Smooth muscle cell (in vitro differentiated cells): ENCODE measurements at regions not wholly inside any gene's neighbourhood (a gene's known extent, or its start where the extent isn't known, plus 50 kb on each side); places are given as distances from the start of the nearest gene placed in this dataset.

Experiments
- DNase-seq: peaks from one replicate; lab custom pipeline; 2025; ENCODE audit not compliant: unreplicated experiment; lab: John Stamatoyannopoulos, UW
- H2AFZ ChIP-seq: fragments of 200-600 bp; sonication (generic); 2 replicates; pipeline ENCODE4 v1.6.0; 2016; ENCODE audit warnings: antibody characterized with exemption, low read depth, mild to moderate bottlenecking
- H3F3A ChIP-seq: fragments of 200-600 bp; sonication (generic); 2 replicates; pipeline ENCODE4 v1.6.0; 2017; ENCODE audit warnings: antibody characterized with exemption, low read depth
- H3K27ac ChIP-seq: fragments of 200-600 bp; sonication (generic); 2 replicates; pipeline ENCODE4 v1.5.1; 2016; ENCODE audit warnings: low read depth, mild to moderate bottlenecking
- H3K27me3 ChIP-seq: fragments of 200-600 bp; sonication (generic); 2 replicates; pipeline ENCODE4 v1.6.1; 2016; ENCODE audit warnings: low read depth, mild to moderate bottlenecking
- H3K36me3 ChIP-seq: fragments of 200-600 bp; sonication (generic); 2 replicates; pipeline ENCODE4 v1.5.1; 2016; ENCODE audit warnings: low read depth
- H3K4me1 ChIP-seq: fragments of 200-600 bp; sonication (generic); 2 replicates; pipeline ENCODE4 v1.5.1; 2016; ENCODE audit warnings: low read depth
- H3K4me2 ChIP-seq: fragments of 200-600 bp; sonication (generic); 2 replicates; pipeline ENCODE4 v1.6.0; 2016; ENCODE audit warnings: mild to moderate bottlenecking
- H3K4me3 ChIP-seq: fragments of 200-600 bp; sonication (generic); 2 replicates; pipeline ENCODE4 v1.5.1; 2016; ENCODE audit warnings: mild to moderate bottlenecking
- H3K79me2 ChIP-seq: fragments of 200-600 bp; sonication (generic); 2 replicates; pipeline ENCODE4 v1.6.0; 2016; ENCODE audit warnings: low read depth, mild to moderate bottlenecking
- H3K9ac ChIP-seq: fragments of 200-600 bp; sonication (generic); 2 replicates; pipeline ENCODE4 v1.6.0; 2016; ENCODE audit warnings: low read depth
- H3K9me3 ChIP-seq: fragments of 200-600 bp; sonication (generic); replicated peaks from 2 replicates; pipeline ENCODE4 v1.5.1; 2016; ENCODE audit warnings: low read depth
- H4K20me1 ChIP-seq: fragments of 200-600 bp; sonication (generic); 2 replicates; pipeline ENCODE4 v1.6.0; 2016; ENCODE audit warnings: low read depth
- WGBS: methylation state at CpG from one replicate; pipeline ENCODE4 v1.1.7; 2016; ENCODE audit warnings: low lambda C conversion rate; 5-methylcytosine and 5-hydroxymethylcytosine counted together
- TF ChIP-seq, protein P1 (sequence below): fragments of 200-600 bp; sonication (generic); IDR thresholded peaks from 2 replicates; pipeline ENCODE4 v1.5.1; 2017; ENCODE audit warnings: borderline replicate concordance, mild to moderate bottlenecking, antibody characterized with exemption; ENCODE audit not compliant: insufficient read depth, poor library complexity, severe bottlenecking

GRCh38 chr11:80993536-80993935 lies 1552.7 kb upstream of the TENM4 start:
- H3K27me3 ChIP-seq, result no peaks in the 10 kb centered on the region
- no peaks in the 10 kb centered on the region for H3K9me3 ChIP-seq
- H3K79me2 ChIP-seq, result no peaks in the 10 kb centered on the region
- H3K4me1 ChIP-seq, result no peaks in the 10 kb centered on the region
- H4K20me1 ChIP-seq, result no peaks in the 10 kb centered on the region
- no peak overlapping the region for H3K4me3 ChIP-seq
- no peak overlapping the region for H3K27ac ChIP-seq
- DNase-seq, result no peak
- H3K4me2 ChIP-seq, result no peak overlapping the region
- no peaks in the 10 kb centered on the region for H3K36me3 ChIP-seq
- H2AFZ ChIP-seq, result no peak overlapping the region
- no peak overlapping the region for H3K9ac ChIP-seq
- H3F3A ChIP-seq, result no peaks in the 10 kb centered on the region
- TF ChIP-seq, protein P1, sequence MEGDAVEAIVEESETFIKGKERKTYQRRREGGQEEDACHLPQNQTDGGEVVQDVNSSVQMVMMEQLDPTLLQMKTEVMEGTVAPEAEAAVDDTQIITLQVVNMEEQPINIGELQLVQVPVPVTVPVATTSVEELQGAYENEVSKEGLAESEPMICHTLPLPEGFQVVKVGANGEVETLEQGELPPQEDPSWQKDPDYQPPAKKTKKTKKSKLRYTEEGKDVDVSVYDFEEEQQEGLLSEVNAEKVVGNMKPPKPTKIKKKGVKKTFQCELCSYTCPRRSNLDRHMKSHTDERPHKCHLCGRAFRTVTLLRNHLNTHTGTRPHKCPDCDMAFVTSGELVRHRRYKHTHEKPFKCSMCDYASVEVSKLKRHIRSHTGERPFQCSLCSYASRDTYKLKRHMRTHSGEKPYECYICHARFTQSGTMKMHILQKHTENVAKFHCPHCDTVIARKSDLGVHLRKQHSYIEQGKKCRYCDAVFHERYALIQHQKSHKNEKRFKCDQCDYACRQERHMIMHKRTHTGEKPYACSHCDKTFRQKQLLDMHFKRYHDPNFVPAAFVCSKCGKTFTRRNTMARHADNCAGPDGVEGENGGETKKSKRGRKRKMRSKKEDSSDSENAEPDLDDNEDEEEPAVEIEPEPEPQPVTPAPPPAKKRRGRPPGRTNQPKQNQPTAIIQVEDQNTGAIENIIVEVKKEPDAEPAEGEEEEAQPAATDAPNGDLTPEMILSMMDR, result no peak

GRCh38 chr11:80990885-80991284 lies 1550.1 kb upstream of the TENM4 start:
- 96% methylated on average over 2 of the region's 2 CpGs for whole genome bisulfite sequencing
- Histone ChIP-seq H4K20me1 (no peaks in the 10 kb centered on the region), H3K9ac (no peak overlapping the region), H3K4me2 (no peak overlapping the region), H3K27ac (no peak overlapping the region), H3K27me3 (no peaks in the 10 kb centered on the region), H3F3A (no peaks in the 10 kb centered on the region), H2AFZ (no peak overlapping the region), H3K4me1 (no peaks in the 10 kb centered on the region), H3K4me3 (no peak overlapping the region), H3K36me3 (no peaks in the 10 kb centered on the region), H3K79me2 (no peaks in the 10 kb centered on the region), H3K9me3 (no peaks in the 10 kb centered on the region)
- TF ChIP-seq, protein P1, result no peak
- DNase-seq, result no peak

- no peaks in the 10 kb centered on the region for H3K36me3 ChIP-seq
- H3K4me3 ChIP-seq, result no peak overlapping the region
- no peak overlapping the region for H3K9ac ChIP-seq
- no peak overlapping the region for H3K4me2 ChIP-seq
- H3K79me2 ChIP-seq, result no peaks in the 10 kb centered on the region
- 93% methylated on average over 1 of the region's 1 CpG for WGBS
- no peak overlapping the region for H2AFZ ChIP-seq
- no peaks in the 10 kb centered on the region for H3F3A ChIP-seq
- H3K4me1 ChIP-seq, result no peaks in the 10 kb centered on the region
- no peak for DNase-seq
- H3K9me3 ChIP-seq, result no peaks in the 10 kb centered on the region
- H3K27ac ChIP-seq, result no peak overlapping the region
- TF ChIP-seq, protein P1, result no peak
- H4K20me1 ChIP-seq, result no peaks in the 10 kb centered on the region
- H3K27me3 ChIP-seq, result no peaks in the 10 kb centered on the region
Measured at GRCh38 chr11:80987171-80987570, 1546.3 kb upstream of the TENM4 start.

GRCh38 chr11:80986421-80987074 lies 1545.7 kb upstream of the TENM4 start:
- no peaks in the 10 kb centered on the region for H3F3A ChIP-seq
- H3K4me1 ChIP-seq, result no peaks in the 10 kb centered on the region
- H3K9me3 ChIP-seq, result no peaks in the 10 kb centered on the region
- TF ChIP-seq, protein P1, result no peak
- no peaks in the 10 kb centered on the region for H3K27me3 ChIP-seq
- no peak overlapping the region for H2AFZ ChIP-seq
- H4K20me1 ChIP-seq, result no peaks in the 10 kb centered on the region
- H3K4me3 ChIP-seq, result no peak overlapping the region
- H3K79me2 ChIP-seq, result no peaks in the 10 kb centered on the region
- WGBS, result 94% methylated on average over 1 of the region's 1 CpG
- no peak overlapping the region for H3K4me2 ChIP-seq
- no peaks in the 10 kb centered on the region for H3K36me3 ChIP-seq
- DNase-seq, result no peak
- H3K9ac ChIP-seq, result no peak overlapping the region
- H3K27ac ChIP-seq, result no peak overlapping the region
